ENCODE measurements at regions not wholly inside any gene's neighbourhood (a gene's known extent, or its start where the extent isn't known, plus 50 kb on each side); places are given as distances from the start of the nearest gene placed in this dataset.

- TF ChIP-seq RAD21 (IDR thresholded peaks at IDR 0.05 in 1 of 2, conservative IDR thresholded peaks at IDR 0.05 in 1 of 2; ENCODE audit: low read depth in 2 of 2, low read length in 2 of 2) (no peak), TAF1 (IDR thresholded peaks at IDR 0.05; ENCODE audit: low read depth, low read length) (no peak), CTCF (IDR thresholded peaks at IDR 0.05; ENCODE audit: control extremely low read depth in 1 of 3, insufficient read depth in 1 of 3, low read depth in 1 of 3, low read length in 3 of 3) (no peak), MAFK (IDR thresholded peaks at IDR 0.05; ENCODE audit: low read depth, low read length) (no peak), TAF7 (optimal IDR thresholded peaks at IDR 0.05; ENCODE audit: borderline replicate concordance, low read depth, low read length) (no peak), EZH2 (IDR thresholded peaks at IDR 0.05; ENCODE audit: low read depth, low read length, severe bottlenecking) (no peak), RFX5 (IDR thresholded peaks at IDR 0.05; ENCODE audit: borderline replicate concordance, low read depth, low read length) (no peak), JUND (IDR thresholded peaks at IDR 0.05; ENCODE audit: low read length) (no peak), CREB1 (IDR thresholded peaks at IDR 0.05) (no peak)
- TF ChIP-seq, protein P1, sequence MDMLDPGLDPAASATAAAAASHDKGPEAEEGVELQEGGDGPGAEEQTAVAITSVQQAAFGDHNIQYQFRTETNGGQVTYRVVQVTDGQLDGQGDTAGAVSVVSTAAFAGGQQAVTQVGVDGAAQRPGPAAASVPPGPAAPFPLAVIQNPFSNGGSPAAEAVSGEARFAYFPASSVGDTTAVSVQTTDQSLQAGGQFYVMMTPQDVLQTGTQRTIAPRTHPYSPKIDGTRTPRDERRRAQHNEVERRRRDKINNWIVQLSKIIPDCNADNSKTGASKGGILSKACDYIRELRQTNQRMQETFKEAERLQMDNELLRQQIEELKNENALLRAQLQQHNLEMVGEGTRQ (IDR thresholded peaks at IDR 0.05; ENCODE audit: low read length) = no peak
These were observed 1513.2 kb downstream of the ARAP2 start for GRCh38 chr4:34731070-34731469.
